HG02885 (cell line): ENCODE measurements at regions not wholly inside any gene's neighbourhood (a gene's known extent, or its start where the extent isn't known, plus 50 kb on each side); places are given as distances from the start of the nearest gene placed in this dataset.
"Not testable (repeated sequence)": the region's sequence is repeated elsewhere in the genome, so short reads cannot be mapped to it uniquely, and the experiment has no call there.

Source experiments
- ATAC-seq: cut with Tn5 transposase; IDR thresholded peaks from one replicate; pipeline ENCODE4 v1.9.1; 2021; ENCODE audit warnings: mild to moderate bottlenecking; ENCODE audit not compliant: unreplicated experiment, poor library complexity

DNA sequence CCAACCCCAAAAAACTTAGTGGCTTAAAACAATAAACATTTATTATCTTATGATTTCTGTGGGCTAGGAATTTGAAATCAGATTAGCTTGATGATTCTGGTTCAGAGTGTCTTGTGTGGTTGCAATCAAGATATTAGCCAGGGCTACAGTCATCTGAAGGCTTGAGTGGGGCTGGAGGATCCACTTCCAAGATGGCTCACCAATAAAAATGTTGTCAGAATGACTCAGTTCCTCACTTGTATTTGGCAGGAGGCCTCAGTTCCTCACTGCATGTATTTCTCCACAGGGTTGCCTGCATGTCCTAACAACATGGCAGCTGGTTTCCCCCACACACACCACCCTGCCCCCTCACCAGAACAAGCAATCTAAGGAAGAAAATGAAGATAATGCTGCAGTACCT is 98.2 kb upstream of the NIPBL start:
- ATAC-seq = no peak

DNA sequence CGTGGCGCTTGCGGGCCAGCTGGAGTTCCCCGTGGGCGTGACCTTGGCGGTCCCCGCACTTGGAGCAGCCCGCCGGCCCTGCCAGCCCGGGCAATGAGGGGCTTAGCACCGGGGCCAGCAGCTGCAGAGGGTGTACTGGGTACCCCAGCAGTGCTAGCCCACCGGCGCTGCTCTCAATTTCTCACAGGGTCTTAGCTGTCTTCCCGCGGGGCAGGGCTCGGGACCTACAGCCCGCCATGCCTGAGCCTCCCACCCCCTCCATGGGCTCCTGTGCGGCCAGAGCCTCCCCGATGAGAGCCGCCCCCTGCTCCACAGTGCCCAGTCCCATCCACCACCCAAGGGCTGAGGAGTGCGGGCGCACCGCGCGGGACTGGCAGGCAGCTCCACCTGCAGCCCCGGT is 94.0 kb upstream of the NIPBL start:
- ATAC-seq = not testable (repeated sequence)

DNA sequence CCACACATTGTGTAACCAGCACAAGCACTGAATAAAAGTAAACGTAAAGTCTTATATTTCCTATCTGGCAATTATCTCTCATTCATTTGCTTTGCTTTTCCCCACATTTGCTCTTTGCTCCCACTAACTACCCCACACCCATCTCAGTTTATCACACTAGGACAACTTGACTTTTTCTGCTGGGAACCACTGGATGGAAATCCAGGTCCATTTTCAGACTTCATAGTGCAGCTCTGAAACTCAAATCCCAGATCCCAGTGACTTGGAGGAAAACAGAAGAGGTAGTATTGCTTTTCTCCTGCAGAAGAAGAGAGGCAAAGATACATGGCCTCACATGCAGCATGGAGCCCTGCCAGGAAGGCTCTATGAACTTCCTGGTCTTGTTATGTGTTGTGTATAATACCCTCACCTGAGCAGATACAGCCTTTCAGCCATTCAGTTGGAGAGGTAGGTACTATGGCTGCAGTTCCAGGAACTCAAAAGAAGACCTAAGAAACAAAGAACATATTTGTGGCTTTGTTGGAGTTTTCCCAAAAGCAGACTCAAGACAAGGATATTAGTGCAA is 90.0 kb upstream of the NIPBL start:
- ATAC-seq = no peak

DNA sequence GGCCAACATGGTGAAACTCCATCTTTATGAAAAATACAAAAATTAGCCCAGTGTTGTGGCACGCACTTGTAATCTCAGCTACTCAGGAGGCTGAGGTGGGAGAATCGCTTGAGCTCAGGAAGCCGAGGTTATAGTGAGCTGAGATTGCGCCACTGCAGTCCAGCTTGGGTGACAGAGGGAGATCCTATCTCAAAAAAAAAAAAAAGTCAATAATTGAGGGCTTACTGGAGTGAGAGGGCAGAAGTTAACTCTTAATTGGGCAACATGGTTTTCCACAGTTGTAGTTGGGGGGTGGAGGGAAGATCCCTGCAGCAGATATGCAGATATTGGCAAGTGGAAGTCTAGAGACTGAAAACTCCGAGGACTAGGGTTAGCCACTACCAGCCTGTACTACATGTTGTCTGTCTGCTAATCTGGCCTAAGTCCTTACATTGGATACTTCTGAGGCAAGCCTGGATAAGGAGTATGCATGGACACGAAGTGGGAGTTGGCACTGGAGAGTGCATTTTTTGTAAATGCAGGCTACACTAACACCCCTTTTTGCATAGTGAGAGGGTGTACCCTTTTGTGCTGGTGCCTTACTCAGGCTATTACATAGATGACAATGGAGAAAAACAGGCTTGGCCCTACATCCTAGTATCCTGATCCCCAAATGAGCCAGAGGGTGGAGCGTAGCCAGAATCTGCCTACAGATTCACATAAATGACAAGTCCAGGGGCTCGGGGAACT is 89.0 kb upstream of the NIPBL start:
- ATAC-seq = no peak

DNA sequence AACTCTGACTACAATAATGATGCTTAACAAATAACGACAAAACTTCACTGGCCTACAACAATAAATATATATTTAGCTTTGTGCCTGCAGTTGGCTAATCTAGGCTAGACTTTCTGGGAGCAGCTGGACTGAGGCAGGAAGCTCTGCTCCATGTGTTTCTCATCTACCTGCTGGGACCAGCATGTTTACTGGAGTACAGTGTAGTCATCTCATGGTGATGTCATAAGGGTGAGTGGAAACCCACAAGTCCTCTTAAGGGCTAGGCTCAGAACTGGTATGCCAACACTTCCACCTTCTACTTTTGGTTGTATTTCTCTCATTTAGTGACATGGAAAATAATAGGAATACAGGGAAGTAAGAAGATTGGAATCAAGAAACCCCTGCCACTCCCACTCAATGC is 85.7 kb upstream of the NIPBL start:
- ATAC-seq = no peak

DNA sequence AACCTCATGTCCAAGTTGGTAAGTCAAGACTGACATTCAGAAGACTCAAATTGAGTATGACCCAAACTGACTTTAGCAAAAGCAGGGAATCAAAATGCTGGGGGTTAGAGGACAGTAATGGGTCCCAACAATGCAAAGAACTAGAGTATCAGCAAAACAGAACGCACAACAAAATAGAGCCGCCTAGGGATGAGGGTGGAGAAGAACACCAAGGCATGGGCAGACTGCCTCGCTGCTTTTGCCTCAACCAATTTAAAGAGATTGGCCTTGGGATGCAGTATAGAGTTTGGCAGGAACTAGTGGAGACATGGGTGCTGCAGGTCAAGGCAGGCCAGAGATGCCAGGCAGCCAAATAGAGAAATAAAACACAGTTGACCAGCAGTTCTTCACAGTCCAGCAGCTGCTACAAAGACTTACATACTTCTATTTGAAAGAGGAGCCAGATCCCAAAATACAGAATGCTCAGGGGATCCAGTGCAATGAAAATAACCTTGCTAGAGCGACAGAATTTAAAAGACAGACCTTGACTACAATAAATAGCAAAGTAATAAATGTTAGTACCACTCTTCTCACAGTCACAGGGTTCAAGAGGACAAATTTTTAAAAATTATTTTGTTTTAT is 83.9 kb upstream of the NIPBL start:
- ATAC-seq = no peak

DNA sequence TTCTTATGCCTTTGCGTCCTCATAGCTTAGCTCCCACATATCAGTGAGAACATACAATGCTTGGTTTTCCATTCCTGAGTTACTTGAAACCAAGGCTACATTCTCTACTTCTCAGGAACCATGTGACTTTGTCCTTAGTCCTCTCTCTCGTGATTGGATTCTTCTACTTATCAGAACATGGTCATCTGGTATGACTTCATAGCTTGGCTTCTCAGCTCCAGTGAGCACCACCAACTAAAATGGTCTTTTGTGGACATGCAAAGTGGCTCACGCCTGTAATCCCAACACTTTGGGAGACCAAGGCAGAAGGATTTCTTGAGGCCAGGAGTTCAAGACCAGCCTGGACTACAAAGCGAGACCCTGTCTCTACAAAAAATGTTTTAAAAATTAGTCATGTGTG is 81.2 kb upstream of the NIPBL start:
- ATAC-seq = no peak

DNA sequence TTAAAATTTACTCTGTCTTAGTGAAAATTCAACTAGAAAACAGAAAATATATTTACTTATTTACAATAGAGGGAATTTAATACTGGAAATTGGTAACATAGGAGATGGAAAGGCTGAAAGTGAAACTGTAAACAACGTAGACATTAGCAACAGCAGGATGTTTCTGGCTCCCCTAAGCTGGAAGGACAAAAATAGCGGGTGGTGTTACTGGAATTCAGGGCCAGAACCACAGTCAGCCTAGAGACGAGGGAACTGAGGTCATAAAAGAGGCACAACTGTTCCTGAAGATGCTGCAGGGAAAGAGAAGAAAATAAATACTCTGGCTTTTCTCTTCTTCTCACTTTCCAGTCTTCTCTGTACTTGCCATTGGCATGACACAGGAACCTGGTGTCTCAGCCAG is 80.4 kb upstream of the NIPBL start:
- no peak for ATAC-seq

DNA sequence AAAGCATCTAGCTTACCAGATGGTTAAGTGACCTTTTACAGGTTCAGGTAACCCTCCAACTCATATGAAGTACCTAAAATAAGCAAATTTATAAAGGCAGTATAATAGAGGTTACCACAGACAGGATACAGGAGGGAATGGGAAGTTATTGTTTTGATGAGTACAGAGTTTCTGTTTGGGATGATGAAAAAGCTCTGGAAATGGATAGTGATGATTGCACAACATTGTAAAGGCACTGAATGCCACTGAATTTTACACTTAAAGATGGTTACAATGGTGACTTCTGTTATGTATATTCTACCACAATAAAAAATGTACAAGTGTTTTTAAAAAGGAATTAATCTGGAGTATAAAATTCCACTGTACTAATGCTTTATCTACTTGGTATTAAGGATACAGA is 75.0 kb upstream of the NIPBL start:
- no peak for ATAC-seq

DNA sequence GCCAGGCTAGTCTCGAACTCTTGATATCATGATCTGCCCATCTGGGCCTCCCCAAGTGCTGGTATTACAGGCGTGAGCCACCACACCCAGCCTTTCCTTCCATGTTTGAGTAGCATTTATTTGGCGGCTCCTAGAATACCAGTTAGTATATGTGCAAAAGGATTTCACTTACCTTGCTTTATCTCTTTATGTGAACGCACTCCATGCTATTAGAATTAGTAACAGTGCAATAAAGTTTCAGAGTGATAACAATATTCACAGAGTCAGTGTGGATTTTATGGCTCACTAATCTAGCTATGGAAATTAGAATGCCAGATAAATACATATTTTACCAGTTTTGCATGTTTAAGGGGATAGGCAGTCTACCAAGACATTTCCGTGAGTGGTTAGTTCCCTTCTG is 74.4 kb upstream of the NIPBL start:
- ATAC-seq = no peak

DNA sequence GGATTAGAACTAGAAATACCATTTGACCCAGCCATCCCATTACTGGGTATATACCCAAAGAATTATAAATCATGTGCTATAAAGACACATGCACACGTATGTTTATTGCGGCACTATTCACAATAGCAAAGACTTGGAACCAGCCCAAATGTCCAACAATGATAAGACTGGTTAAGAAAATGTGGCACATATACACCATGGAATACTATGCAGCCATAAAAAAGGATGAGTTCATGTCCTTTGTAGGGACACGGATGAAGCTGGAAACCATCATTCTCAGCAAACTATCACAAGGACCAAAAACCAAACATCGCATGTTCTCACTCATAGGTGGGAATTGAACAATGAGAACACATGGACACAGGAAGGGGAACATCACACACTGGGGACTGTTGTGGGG is 63.3 kb upstream of the NIPBL start:
- not testable (repeated sequence) for ATAC-seq

DNA sequence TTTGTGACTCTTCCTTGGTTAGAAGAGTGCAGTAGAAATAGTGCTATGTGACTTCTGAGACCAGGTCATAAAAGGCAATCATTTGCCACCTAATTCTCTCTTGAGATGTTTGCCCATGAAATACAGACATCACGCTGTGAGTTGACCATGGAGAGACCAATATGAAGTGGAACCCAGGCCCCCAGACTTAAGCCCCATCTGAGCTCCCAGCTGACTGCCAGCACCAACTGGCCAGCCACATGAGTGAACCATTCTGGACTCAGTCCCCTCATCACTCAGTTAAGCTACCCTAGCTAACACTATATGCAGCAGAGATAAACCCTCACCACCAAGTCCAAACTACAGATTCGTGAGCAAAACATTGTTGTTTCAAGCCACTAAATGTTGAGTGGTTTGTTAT is 60.7 kb upstream of the NIPBL start:
- no peak for ATAC-seq

DNA sequence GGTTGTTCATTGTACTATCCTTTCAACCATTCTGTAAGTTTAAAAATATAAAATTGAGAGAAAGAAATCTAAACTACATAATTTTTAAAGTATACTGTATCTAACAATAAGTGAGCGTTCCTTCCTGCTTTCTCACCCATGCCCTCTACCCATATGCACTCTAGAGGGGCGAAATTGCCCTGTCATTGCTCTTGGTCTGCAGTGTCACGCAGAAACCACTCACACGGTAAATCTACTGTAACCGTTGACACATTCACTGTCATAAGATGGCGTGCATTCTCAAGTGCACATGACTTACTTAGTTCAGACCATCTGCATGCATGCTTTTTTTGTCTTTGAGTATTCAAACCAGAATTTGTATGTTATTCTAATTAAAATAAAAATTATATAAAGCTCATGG is 55.7 kb upstream of the NIPBL start:
- ATAC-seq = no peak

DNA sequence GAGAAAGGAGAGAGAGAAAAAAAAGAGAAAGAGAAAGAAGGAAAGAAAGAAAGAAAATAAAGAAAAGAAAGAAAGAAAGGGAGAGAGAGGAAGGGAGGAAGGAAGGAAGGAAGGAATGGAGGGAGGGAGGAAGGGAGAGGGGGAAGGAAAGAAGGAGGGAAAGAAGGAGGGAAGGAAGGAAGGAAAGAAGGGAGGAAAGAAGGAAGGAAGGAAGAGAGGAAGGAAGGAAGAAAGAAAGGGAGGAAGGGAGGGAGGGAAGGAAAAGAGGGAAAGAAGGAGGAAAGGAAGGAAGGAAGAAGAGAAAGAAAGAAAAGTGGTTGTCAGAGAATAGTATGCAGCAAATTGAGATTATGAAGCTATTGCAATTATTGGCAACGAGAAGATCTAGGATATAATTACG is 49.9 kb upstream of the NIPBL start:
- no peak for ATAC-seq
